Brain microvascular endothelial cell (primary cell): ENCODE measurements at regions not wholly inside any gene's neighbourhood (a gene's known extent, or its start where the extent isn't known, plus 50 kb on each side); places are given as distances from the start of the nearest gene placed in this dataset.

Experiments used
- DNase-seq: peaks from one replicate; pipeline ENCODE4 v3.0.0-alpha.2; 2020
- H3K27ac ChIP-seq: fragments of 250-450 bp; sonication (Bioruptor Pico); 2 replicates; pipeline ENCODE4 v1.5.1; 2020; ENCODE audit warnings: mild to moderate bottlenecking, moderate library complexity
- H3K27me3 ChIP-seq: fragments of 250-450 bp; sonication (Bioruptor Pico); replicated peaks from 2 replicates; pipeline ENCODE4 v1.5.1; 2020; ENCODE audit warnings: mild to moderate bottlenecking
- H3K36me3 ChIP-seq: fragments of 250-450 bp; sonication (Bioruptor Pico); replicated peaks from 2 replicates; pipeline ENCODE4 v1.5.1; 2020; ENCODE audit warnings: mild to moderate bottlenecking
- H3K4me3 ChIP-seq: 2 replicates; pipeline ENCODE4 v1.5.1; 2011; ENCODE audit warnings: low read depth, mild to moderate bottlenecking, control low read depth, low read length, moderate library complexity
- in situ Hi-C: cut with HindIII; loops from 2 replicates; pipeline ENCODE4 v1.10.0; 2017; ENCODE audit warnings: low sequenced_read_pairs, low pct_ligation_motif_present
- TF ChIP-seq, protein P1 (sequence below): IDR thresholded peaks from 2 replicates; pipeline ENCODE4 v1.5.1; 2011; ENCODE audit warnings: low read depth, mild to moderate bottlenecking, moderate library complexity, low read length, control low read depth, inconsistent platforms; ENCODE audit errors: missing control alignments

DNA sequence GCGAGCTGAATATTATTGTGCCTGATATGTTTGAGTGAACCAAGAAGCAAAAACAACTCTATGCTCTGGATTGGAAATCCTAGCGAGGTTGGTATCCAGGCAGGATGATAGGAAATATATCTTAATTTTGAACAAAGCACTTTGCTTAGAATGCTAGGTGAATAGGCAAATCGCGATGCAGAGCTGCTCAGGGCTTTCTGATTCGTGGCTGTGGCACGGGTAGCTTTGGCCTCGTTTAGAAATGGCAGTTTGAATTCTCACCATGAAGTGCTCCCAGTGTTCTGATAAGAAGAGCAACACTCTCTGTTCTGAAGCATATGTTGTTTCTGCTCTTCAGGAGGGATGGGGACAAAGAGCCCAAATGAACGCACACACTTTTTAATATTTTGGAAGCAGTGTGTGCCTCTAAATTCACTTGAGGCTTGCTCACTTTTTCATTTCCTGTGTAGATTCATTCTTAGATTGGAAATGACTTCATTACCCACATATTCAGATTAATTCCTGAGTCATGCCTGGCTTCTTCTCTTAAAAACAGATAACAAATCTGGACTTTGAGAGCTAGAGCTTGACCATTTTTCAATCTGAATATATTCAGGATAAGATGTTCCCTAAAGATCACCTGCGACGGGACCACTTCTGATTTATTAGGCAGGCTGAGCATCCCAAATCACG is 200.9 kb downstream of the RPAP3 start:
- no peaks in the 10 kb centered on the region for H3K27me3 ChIP-seq
- in situ Hi-C loops, result no loop called here
- DNase-seq, result peak; percentile 20
- TF ChIP-seq, protein P1, sequence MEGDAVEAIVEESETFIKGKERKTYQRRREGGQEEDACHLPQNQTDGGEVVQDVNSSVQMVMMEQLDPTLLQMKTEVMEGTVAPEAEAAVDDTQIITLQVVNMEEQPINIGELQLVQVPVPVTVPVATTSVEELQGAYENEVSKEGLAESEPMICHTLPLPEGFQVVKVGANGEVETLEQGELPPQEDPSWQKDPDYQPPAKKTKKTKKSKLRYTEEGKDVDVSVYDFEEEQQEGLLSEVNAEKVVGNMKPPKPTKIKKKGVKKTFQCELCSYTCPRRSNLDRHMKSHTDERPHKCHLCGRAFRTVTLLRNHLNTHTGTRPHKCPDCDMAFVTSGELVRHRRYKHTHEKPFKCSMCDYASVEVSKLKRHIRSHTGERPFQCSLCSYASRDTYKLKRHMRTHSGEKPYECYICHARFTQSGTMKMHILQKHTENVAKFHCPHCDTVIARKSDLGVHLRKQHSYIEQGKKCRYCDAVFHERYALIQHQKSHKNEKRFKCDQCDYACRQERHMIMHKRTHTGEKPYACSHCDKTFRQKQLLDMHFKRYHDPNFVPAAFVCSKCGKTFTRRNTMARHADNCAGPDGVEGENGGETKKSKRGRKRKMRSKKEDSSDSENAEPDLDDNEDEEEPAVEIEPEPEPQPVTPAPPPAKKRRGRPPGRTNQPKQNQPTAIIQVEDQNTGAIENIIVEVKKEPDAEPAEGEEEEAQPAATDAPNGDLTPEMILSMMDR, result no peak
- peak overlapping the region; percentile 14 for H3K27ac ChIP-seq
- no peak overlapping the region for H3K4me3 ChIP-seq
- no peaks in the 10 kb centered on the region for H3K36me3 ChIP-seq

DNA sequence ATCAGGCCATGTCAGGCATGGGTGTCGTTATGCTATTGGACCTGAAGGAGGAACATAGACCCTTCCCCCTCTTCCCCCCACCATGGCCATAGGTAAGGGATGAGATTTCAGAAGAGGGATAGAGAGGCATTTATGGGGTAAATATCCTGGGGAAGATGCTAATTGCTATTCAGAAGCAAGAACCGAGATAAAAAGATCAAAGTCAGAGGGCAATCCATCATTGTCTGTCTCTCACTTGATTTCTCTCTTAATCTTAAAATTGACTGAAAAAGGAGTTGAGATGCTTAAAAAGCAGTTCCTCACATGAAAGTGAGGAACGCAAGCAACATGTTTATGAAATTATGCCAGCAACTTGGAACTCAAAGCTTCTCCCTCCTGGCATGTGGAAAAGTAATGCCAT is 212.0 kb downstream of the RPAP3 start:
- Histone ChIP-seq H3K27me3 (no peaks in the 10 kb centered on the region), H3K27ac (no peak overlapping the region), H3K36me3 (no peaks in the 10 kb centered on the region), H3K4me3 (no peak overlapping the region)
- TF ChIP-seq, protein P1, result no peak
- DNase-seq, result no peak
- in situ Hi-C loops, result no loop called here

DNA sequence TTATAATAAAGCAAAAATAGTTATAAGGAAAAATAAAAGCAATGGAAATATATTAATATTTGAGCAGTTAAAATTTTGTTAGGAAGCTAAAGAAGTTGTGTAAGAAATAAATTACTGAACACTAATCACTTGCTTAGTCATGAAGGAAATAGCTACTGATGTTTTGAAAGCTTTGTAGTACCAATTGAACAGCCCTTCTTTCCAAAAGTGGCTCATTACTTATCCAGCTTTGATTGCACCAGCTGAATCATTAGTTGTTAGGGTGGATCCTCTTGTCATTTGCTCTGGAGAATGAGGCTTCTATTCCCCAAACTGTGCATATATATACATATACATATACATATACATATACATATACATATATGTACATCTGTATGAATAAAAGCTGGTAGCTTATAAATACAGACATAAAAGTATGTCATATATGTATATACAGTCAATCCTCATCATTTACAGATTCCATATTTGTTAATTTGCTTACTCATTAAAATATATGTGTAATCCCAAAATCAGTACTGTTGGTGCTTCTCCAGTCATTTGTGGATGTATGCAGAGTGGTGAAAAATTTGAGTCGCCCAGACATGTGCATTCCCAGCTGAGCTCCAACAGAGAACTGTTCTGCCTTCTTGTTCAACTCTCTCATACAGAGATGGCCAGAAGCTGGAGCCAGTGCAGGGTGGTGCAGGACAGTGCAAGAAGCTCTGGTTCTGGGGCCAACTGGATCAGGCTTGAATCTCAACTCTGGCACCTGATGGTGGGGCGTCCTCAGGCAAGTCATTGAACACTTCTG is 214.1 kb downstream of the RPAP3 start:
- in situ Hi-C loops, result no loop called here
- H3K4me3 ChIP-seq, result no peak overlapping the region
- DNase-seq, result no peak
- H3K27me3 ChIP-seq, result no peaks in the 10 kb centered on the region
- H3K27ac ChIP-seq, result no peak overlapping the region
- TF ChIP-seq, protein P1, result no peak
- no peaks in the 10 kb centered on the region for H3K36me3 ChIP-seq

DNA sequence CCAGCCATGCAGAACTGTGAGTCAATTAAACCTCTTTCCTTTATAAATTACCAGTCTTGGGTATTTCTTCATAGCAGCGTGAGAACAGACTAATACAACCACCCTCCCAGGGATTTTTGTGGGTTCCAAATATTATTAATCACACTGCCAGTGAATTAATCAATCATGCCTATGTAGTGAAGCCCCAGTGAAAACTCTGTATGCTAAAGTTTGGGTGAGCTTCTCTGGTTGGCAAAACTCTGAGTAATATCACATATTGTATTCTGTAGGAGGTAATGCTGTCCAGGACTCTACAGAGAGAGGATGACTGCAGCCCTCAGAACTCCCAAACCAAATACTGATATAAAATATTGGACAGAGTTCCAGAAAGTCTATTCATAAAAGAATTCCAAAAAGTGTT is 216.9 kb downstream of the RPAP3 start:
- Histone ChIP-seq H3K4me3 (no peak overlapping the region), H3K27ac (no peak overlapping the region), H3K36me3 (no peaks in the 10 kb centered on the region), H3K27me3 (no peaks in the 10 kb centered on the region)
- no peak for DNase-seq
- in situ Hi-C loops, result no loop called here
- TF ChIP-seq, protein P1, result no peak

DNA sequence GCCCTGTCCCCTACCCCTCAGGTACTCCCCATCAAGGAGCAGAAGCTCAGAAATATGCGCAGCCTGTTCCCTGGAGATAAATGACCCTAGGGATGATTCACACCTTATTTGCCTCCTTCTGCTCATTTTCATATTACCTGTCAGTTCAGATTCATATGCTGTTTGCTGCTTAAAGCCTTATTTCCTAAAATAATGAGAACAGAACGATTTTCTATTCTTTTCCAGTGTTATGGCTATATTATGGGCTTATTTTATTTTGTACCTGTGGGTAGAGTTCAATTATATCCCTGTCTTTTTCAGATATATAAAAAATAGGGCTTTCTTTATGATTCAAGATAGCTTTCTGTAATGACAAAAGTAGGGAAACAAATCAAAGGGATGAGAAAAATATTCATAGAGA is 224.8 kb downstream of the RPAP3 start:
- in situ Hi-C loops, result no loop called here
- Histone ChIP-seq H3K4me3 (no peak overlapping the region), H3K36me3 (no peaks in the 10 kb centered on the region), H3K27ac (no peak overlapping the region), H3K27me3 (no peaks in the 10 kb centered on the region)
- no peak for DNase-seq
- TF ChIP-seq, protein P1, result no peak
